ENCODE measurements at regions not wholly inside any gene's neighbourhood (a gene's known extent, or its start where the extent isn't known, plus 50 kb on each side); places are given as distances from the start of the nearest gene placed in this dataset.
"Not testable (repeated sequence)": the region's sequence is repeated elsewhere in the genome, so short reads cannot be mapped to it uniquely, and the experiment has no call there.

- TF ChIP-seq CTCF (conservative IDR thresholded peaks at IDR 0.05 in 1 of 2, IDR thresholded peaks at IDR 0.05 in 1 of 2; ENCODE audit: low read depth in 1 of 2, low read length in 2 of 2); EZH2 (IDR thresholded peaks at IDR 0.05; ENCODE audit: low read length, missing control alignments): not testable (repeated sequence)
These were observed 121.8 kb upstream of the WDR75 start for GRCh38 chr2:189319424-189319823.

Data from fibroblast of lung (primary cell).